Testis (tissue), 2 donors: ENCODE measurements at regions not wholly inside any gene's neighbourhood (a gene's known extent, or its start where the extent isn't known, plus 50 kb on each side); places are given as distances from the start of the nearest gene placed in this dataset.

Source experiments
- CTCF ChIP-seq, 3 experiments: fragments of 450-650 bp in 2 of 3; fragments of 200-600 bp in 1 of 3; sonication (generic) in 1 of 3; IDR thresholded peaks; one replicate each; pipeline ENCODE4 v1.5.1; 2016 to 2019; ENCODE audit warnings: antibody characterized with exemption in 3 of 3, mild to moderate bottlenecking in 2 of 3, moderate library complexity in 1 of 3
- POLR2A ChIP-seq: fragments of 450-650 bp; IDR thresholded peaks from one replicate; pipeline ENCODE4 v1.6.1; 2017; ENCODE audit warnings: antibody characterized with exemption, mild to moderate bottlenecking, moderate library complexity

DNA sequence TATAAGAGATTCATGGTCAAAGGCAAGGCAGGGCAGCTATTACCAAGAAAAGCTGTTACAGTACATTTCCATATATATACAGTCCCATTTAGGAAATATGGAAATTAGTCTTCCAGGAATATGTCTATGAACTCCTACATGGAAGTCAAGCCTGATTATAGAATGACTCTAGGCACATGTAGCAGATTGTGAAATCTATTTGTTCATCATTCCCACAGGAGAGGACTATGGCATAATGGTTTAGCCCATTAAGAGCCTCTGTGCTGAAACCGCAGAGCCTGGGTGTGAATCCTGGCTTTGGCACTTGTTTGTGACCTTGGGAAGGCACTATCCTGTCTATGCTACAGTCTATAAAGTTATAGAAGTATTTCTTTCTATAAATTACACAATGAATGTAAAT is 764.8 kb downstream of the RAPGEF2 start:
- TF ChIP-seq CTCF (IDR thresholded peaks at IDR 0.05) (no peak), POLR2A (no peak)
